GM21423 (cell line): ENCODE measurements at regions not wholly inside any gene's neighbourhood (a gene's known extent, or its start where the extent isn't known, plus 50 kb on each side); places are given as distances from the start of the nearest gene placed in this dataset.

ENCODE experiments used
- ATAC-seq: cut with Tn5 transposase; IDR thresholded peaks from one replicate; pipeline ENCODE4 v1.9.1; 2021; ENCODE audit warnings: mild to moderate bottlenecking, moderate library complexity; ENCODE audit not compliant: unreplicated experiment

- ATAC-seq = peak; percentile 29
These were observed 57.4 kb upstream of the CCDC167 start for GRCh38 chr6:37556881-37557644.

DNA sequence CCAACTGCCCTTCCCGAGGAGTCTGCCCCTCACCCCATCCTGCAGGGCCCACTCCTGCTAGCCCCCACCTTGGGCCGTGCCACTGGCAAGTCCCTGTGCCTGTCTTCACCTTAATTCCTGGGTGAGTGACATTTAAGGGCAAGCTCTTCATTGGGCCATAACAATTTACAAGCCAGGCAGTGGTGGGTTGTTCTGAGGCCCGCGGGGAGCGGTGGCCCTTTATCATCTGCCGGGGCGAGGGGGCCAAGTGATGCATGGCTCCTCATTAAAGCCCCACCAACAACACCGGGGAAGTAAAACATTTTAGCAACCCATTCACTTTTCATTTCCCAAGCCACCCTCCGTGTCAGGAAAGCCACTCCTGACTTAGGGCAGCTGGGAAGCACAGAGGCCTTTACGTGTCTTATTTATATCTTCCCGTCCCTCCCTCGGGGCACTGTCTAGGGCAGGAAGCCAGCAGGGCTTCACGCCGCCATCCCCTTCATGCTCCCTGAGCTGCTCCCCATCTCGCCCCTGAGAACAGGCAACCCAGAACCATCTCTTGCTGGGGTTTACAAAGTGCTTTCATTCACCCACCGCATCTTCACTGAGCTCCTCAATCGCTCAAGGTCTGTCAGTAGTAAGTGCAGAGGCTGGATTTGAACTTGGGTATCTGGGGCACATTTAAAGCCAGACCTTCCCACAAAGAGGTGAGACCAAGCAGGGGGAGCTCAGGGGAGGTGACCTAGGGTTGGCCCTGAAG lies 55.5 kb upstream of the CCDC167 start:
- no peak for ATAC-seq

DNA sequence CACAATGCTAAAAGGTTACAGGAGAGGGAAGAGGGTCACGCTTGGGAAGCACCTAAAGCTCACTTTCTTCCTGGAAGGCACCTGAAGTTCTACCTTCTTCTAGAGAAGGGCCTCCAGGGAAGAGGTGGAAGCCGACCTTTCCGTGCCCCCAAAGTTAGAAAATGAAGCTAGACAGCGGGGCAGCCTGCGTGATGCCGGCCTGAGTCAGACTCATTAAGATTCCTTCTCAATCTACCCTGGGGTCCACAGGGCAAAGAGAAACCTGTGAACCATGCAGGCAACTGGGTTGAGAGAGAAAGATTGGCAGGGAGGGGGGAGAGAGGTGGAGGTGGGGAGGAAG lies 54.8 kb upstream of the CCDC167 start:
- ATAC-seq = no peak

DNA sequence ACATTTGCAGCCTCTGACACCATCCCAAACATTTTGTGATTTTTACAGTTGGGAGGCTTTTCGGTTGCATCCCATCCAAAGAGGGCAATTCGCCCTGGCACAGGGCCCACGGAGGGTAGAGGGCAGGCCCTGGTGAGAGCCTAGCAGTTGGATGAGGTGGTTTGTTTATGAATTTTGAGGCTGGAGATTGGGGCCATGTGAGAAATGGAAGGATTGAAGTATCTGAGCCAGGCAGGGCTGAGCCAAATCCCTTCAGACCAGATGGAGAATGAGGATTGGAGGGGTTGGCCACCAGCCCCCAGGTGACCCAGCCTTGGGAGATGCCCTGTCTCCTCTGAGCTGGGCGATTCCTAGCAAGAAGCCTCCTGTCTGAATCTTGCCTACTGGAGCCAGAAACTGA lies 52.6 kb upstream of the CCDC167 start:
- no peak for ATAC-seq

DNA sequence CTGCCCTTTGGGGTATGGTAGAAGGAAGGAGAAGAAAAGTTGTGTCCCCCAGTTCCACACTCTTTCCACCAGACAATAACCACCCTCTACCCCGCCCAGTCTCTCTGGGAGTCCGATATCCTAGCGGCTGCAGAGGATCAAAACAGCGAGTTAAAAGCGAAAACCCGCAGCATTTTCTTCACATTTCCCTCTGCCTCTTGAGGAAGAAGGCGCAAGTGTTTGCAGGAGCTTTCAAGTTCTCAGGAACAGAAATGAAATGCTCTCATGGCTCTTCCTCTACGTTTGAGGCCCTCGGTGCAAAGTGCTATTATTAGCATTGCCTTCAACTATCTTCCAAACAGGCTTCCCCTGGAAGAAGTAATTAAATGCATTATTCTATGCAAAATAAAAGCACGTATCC lies 52.2 kb upstream of the CCDC167 start:
- no peak for ATAC-seq

DNA sequence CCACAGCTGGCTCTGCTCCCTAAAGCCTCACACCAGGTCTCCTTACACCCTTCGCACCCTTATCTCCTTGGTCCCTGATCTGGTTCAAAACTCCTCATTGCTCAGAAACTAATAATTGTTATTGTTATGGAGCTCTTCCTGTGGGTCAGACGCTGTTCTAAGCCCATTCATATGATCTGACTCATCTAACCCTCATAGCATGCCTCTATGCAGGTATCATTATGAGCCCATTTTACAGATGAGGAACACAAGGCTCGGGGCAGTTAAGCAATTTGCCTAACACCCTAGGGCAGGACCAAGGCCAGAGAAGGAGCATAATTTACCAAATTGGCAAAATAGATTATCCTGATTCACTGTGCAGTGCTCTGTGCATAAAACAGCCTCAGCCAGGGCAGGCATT lies 51.8 kb upstream of the CCDC167 start:
- no peak for ATAC-seq

DNA sequence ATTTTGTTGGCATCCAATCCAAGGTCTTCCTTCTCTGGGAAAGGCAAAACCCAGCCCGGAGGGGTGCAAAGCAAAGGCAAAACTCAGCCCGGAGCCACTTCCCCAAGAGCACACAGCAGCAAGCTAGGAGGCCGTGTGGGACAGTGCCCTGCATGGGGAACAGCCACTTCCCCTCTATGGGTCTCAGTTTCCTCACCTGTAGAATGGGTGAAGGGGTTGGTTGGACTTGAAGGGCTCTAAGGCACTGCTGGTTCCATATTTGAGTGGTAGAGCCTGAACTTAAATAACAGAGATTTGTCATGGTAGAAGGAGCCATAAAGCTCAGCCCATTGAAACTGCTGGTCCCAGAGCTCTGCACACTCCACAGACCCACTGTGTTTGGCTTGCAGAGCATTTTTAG lies 51.3 kb upstream of the CCDC167 start:
- no peak for ATAC-seq

GRCh38 chr6:37550191-37550831 lies 50.6 kb upstream of the CCDC167 start:
- no peak for ATAC-seq

- no peak for ATAC-seq
These were observed 49.9 kb upstream of the CCDC167 start for GRCh38 chr6:37549558-37549957.
